Heart left ventricle (tissue), 16 donors: ENCODE measurements at regions not wholly inside any gene's neighbourhood (a gene's known extent, or its start where the extent isn't known, plus 50 kb on each side); places are given as distances from the start of the nearest gene placed in this dataset.
A peak's percentile ranks its signal among the peaks of the same experiment; 100 is the strongest.
"Not testable (repeated sequence)": the region's sequence is repeated elsewhere in the genome, so short reads cannot be mapped to it uniquely, and the experiment has no call there.

Source experiments
- ATAC-seq, 4 donors: fragments of 200-7000 bp; cut with Tn5 transposase; one replicate each; pipeline ENCODE4 v1.9.1; 2020 to 2022; ENCODE audit warnings: moderate library complexity in 4 of 4, mild to moderate bottlenecking in 3 of 4, moderate number of reproducible peaks in 1 of 4
- DNase-seq, 5 donors: peaks; one replicate each; pipeline ENCODE4 v3.0.0-alpha.2; 2020
- H3K27ac ChIP-seq, 12 donors: fragments of 200-600 bp; sonication (generic) in 4 of 12; one replicate each; pipeline versions ENCODE4 v1.5.0 to v1.8.0; 2016 to 2022; ENCODE audit warnings: mild to moderate bottlenecking in 2 of 12
- H3K27me3 ChIP-seq, 9 donors: fragments of 200-600 bp; sonication (generic) in 2 of 9; one replicate each; pipeline versions ENCODE4 v1.5.1 to v1.8.0; 2016 to 2022; ENCODE audit warnings: mild to moderate bottlenecking in 3 of 9
- H3K36me3 ChIP-seq, 9 donors: fragments of 200-600 bp; sonication (generic) in 2 of 9; one replicate each; pipeline versions ENCODE4 v1.5.0 to v1.8.0; 2018 to 2022; ENCODE audit warnings: mild to moderate bottlenecking in 2 of 9
- H3K4me1 ChIP-seq, 12 donors: fragments of 200-600 bp; sonication (generic) in 4 of 12; one replicate each; pipeline versions ENCODE4 v1.5.0 to v1.8.0; 2016 to 2022; ENCODE audit warnings: mild to moderate bottlenecking in 3 of 12
- H3K4me3 ChIP-seq, 12 donors: fragments of 200-600 bp; sonication (generic) in 4 of 12; one replicate each; pipeline versions ENCODE4 v1.5.0 to v1.8.0; 2017 to 2022; ENCODE audit warnings: mild to moderate bottlenecking in 9 of 12, moderate library complexity in 4 of 12
- H3K9me3 ChIP-seq, 12 donors: fragments of 200-600 bp; sonication (generic) in 4 of 12; one replicate each; pipeline versions ENCODE4 v1.5.0 to v1.8.0; 2016 to 2022; ENCODE audit warnings: mild to moderate bottlenecking in 1 of 12
- POLR2A ChIP-seq, 2 donors: fragments of 450-650 bp; IDR thresholded peaks; one replicate each; pipeline ENCODE4 v1.6.1; 2017; ENCODE audit warnings: antibody characterized with exemption in 2 of 2, mild to moderate bottlenecking in 2 of 2, moderate library complexity in 2 of 2
- WGBS, 4 donors: extraction: QIAGEN DNeasy Blood & Tissue Kit in 2 of 4; methylation state at CpG; one replicate each; pipeline versions ENCODE4 v1.1.5 to v1.1.7; 2013 to 2018; 5-methylcytosine and 5-hydroxymethylcytosine counted together
- intact Hi-C, 10 donors: fragments of 100-400 bp; cut with DNase I; formaldehyde crosslinking; loops; one replicate each; pipeline versions ENCODE4 v1.11.1 to v1.14.2; 2022
- TF ChIP-seq, protein P1 (sequence below), 12 donors: fragments of 200-600 bp; sonication (generic) in 4 of 12; IDR thresholded peaks; one replicate each; pipeline versions ENCODE4 v1.5.0 to v1.8.0; 2018 to 2022; ENCODE audit warnings: antibody characterized with exemption in 12 of 12, mild to moderate bottlenecking in 5 of 12
- donor health status: ischemic (EF 13 %, LVEDD 7.1; RV severe dilation, severe dysfunction).
- donor health status: healthy with polysubstance abuse.
- donor health status: DM: no; HTN: yes; CAD: no.
- donor health status: DM: no; HTN: no; CAD: no.
- donor health status: ischemic (EF 25% LVEDD 6.9; RV normal size, moderate dysfunction).
- donor health status: ischemic (EF 25% LVEDD 5.7; RV mildly dilated, moderate dysfunction).
- donor health status: healthy.
- donor health status: DM: yes; HTN: yes; CAD: no.
- donor health status: ischemic (EF 35%, LVEDD 5.7; RV mildly dilated, moderate dysfunction).
- donor health status: nonischemic (EF 11% LVEDD 7.7; RV severe dilation, severe dysfunction).
- donor health status: DM: yes; HTN: yes; CAD: no.
- donor health status: PGD.
- donor health status: ischemic (EF 29% LVEDD 5.4; RV normal size, mild dysfunction).
- donor health status: nonischemic (EF 23%, LVEDD 6.1; RV moderate dilation, normal function).

DNA sequence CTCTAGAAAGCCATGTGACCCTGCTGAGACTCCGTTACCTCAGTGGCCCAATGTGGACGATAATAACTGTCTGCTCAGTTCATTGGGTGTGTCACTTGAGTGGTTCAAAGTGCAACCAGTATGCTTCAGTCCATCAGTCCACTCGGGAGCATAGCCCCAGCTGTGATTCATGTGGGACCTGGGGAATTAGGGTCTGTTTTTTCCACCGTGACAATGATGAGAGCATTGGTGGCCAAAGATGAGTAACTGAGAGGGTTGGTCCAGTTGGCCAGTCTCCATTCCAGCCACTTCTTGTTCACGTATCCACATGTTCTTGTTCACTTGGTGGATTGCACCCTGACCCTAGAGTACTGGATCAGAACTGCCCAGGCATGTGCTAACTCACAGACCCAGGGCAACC is 403.6 kb downstream of the CD83 start:
- Histone ChIP-seq H3K9me3 (no peaks in the 10 kb centered on the region), H3K27ac (no peak overlapping the region), H3K36me3 (no peaks in the 10 kb centered on the region), H3K27me3 (no peaks in the 10 kb centered on the region), H3K4me1 (peaks cover 0 to 16% (median 0%) of the 10 kb centered on the region in 12 donors), H3K4me3 (no peak overlapping the region)
- TF ChIP-seq POLR2A (IDR thresholded peaks at IDR 0.05), result no peak
- TF ChIP-seq, protein P1, sequence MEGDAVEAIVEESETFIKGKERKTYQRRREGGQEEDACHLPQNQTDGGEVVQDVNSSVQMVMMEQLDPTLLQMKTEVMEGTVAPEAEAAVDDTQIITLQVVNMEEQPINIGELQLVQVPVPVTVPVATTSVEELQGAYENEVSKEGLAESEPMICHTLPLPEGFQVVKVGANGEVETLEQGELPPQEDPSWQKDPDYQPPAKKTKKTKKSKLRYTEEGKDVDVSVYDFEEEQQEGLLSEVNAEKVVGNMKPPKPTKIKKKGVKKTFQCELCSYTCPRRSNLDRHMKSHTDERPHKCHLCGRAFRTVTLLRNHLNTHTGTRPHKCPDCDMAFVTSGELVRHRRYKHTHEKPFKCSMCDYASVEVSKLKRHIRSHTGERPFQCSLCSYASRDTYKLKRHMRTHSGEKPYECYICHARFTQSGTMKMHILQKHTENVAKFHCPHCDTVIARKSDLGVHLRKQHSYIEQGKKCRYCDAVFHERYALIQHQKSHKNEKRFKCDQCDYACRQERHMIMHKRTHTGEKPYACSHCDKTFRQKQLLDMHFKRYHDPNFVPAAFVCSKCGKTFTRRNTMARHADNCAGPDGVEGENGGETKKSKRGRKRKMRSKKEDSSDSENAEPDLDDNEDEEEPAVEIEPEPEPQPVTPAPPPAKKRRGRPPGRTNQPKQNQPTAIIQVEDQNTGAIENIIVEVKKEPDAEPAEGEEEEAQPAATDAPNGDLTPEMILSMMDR (IDR thresholded peaks at IDR 0.05), result no peak
- 79 to 91% (median 84%) methylated on average over 5 of the region's 5 CpGs for WGBS, 4 donors
- intact Hi-C loops, result no loop called here
- DNase-seq, result no peak
- no peak for ATAC-seq

DNA sequence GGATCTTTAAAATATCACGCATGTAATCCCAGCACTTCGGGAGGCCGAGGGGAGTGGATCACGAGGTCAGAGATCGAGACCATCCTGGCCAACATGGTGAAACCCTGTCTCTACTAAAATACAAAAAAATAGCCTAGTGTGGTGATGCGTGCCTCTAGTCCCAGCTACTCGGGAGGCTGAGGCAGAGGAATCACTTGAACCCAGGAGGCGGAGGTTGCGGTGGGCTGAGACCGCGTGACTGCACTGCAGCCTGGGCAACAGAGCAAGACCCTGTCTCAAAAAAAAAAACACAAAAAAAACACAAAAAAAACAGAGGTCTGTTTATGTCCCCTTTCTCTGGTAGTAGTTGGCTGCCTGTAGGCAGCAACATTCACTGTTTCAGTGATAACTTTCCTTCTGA is 404.3 kb downstream of the CD83 start:
- H3K4me1 ChIP-seq, result peaks cover 0 to 16% (median 0%) of the 10 kb centered on the region in 12 donors
- H3K4me3 ChIP-seq, ATAC-seq, DNase-seq, H3K9me3 ChIP-seq, H3K27me3 ChIP-seq, H3K27ac ChIP-seq, H3K36me3 ChIP-seq, intact Hi-C loops: not testable (repeated sequence)
- 96 to 100% (median 98%) methylated on average over 11 of the region's 11 CpGs for WGBS, 4 donors

DNA sequence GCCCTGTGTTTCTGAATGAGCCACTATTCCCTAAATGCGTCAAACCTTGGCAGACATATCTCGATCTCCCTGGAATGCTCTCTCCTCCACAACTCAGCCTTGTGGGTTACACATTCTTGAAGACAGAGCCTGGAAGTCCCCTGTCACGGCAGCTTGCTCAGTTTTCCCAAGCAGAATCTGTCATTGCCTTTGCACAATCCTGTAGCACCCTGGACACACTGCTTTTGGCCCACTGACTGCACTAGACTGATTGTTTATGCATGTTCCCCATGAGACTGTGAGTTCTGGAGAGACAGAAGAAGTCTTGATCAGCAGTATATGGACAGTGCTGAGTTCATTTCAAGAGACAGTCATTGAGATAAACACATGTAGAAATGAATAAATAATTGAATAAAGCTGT is 406.7 kb downstream of the CD83 start:
- no peaks in the 10 kb centered on the region for H3K27me3 ChIP-seq
- intact Hi-C loops, result no loop called here
- TF ChIP-seq, protein P1 (IDR thresholded peaks at IDR 0.05), result no peak
- TF ChIP-seq POLR2A (IDR thresholded peaks at IDR 0.05), result no peak
- H3K36me3 ChIP-seq, result no peaks in the 10 kb centered on the region
- ATAC-seq (peak; percentile 29 to 86 (median 44)), DNase-seq (peak in 4 of 5 donors; percentile 21 to 42 (median 31))
- H3K4me1 ChIP-seq, result peaks cover 0 to 7% (median 0%) of the 10 kb centered on the region in 12 donors
- peaks cover 0 to 13% (median 0%) of the 10 kb centered on the region in 12 donors for H3K9me3 ChIP-seq
- 62 to 79% (median 71%) methylated on average over 3 of the region's 3 CpGs for WGBS, 4 donors
- H3K27ac ChIP-seq, result no peak overlapping the region
- H3K4me3 ChIP-seq, result no peak overlapping the region

DNA sequence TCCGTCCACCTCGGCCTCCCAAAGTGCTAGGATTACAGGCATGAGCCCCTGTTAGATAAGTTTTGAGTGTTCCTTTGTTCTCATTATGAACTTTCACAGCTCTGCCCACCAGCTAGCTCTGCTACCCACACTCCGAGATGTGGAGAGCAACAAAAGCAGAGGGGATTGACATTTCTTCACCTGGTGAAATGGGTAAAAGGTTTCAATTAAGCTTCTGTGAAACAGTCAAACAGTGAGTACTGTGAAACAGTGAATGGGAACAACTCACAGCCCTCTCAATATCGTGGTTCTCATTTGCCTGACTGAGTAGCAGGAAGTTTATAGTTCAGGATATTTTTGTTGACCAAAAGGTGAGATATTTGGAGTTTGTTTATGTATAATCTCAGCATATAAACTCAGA is 412.8 kb downstream of the CD83 start:
- Histone ChIP-seq H3K27ac (no peak overlapping the region), H3K36me3 (no peaks in the 10 kb centered on the region), H3K27me3 (no peaks in the 10 kb centered on the region), H3K9me3 (peaks cover 0 to 13% (median 0%) of the 10 kb centered on the region in 12 donors), H3K4me1 (peaks cover 0 to 8% (median 0%) of the 10 kb centered on the region in 12 donors), H3K4me3 (no peak overlapping the region)
- DNase-seq, result no peak
- no peak for TF ChIP-seq POLR2A (IDR thresholded peaks at IDR 0.05)
- TF ChIP-seq, protein P1 (IDR thresholded peaks at IDR 0.05), result no peak
- 81 to 89% (median 84%) methylated on average over 4 of the region's 4 CpGs for WGBS, 4 donors
- intact Hi-C loops, result loop anchor here in 1 of 10 donors (5.0 kb wide), 1 partner anchor 313 kb away; no protein-coding TSS in a partner anchor
- no peak for ATAC-seq

DNA sequence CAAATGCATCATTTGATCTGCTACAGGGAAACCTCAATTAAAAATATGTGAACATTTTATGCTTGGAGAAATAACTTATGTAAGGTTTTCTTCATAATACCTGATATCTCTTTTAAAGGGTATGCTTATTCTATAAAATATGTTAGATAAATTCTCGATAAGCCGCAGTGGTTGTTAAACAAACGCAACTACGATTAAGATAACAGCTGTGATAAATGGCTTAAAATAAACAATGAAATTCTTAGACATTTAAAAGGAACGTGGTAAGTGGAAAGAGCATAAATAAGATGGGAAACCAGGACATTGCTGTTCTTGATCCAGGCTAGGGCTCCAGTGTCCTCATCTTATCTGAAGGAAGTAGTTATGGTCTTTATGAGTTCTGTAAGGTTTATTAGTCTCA is 415.9 kb downstream of the CD83 start:
- intact Hi-C loops, result loop anchor here in 1 of 10 donors (5.0 kb wide), 1 partner anchor 316 kb away; no protein-coding TSS in a partner anchor
- Histone ChIP-seq H3K4me3 (no peak overlapping the region), H3K36me3 (no peaks in the 10 kb centered on the region), H3K4me1 (peaks cover 0 to 8% (median 0%) of the 10 kb centered on the region in 12 donors), H3K27me3 (no peaks in the 10 kb centered on the region), H3K27ac (no peak overlapping the region), H3K9me3 (no peaks in the 10 kb centered on the region)
- 11 to 17% (median 14%) methylated on average over 5 of the region's 5 CpGs for WGBS, 4 donors
- ATAC-seq (no peak), DNase-seq (no peak)
- TF ChIP-seq, protein P1 (IDR thresholded peaks at IDR 0.05), result no peak
- no peak for TF ChIP-seq POLR2A (IDR thresholded peaks at IDR 0.05)
